ENCODE measurements at regions not wholly inside any gene's neighbourhood (a gene's known extent, or its start where the extent isn't known, plus 50 kb on each side); places are given as distances from the start of the nearest gene placed in this dataset.

GRCh38 chr3:159127021-159127392 is 325.2 kb downstream of the MFSD1 start:
- DNase-seq (ENCODE audit: low read depth, low spot score) = no peak

- no peak for DNase-seq (ENCODE audit: low read depth, low spot score)
Observed at GRCh38 chr3:159128628-159129027, 326.8 kb downstream of the MFSD1 start.

DNA sequence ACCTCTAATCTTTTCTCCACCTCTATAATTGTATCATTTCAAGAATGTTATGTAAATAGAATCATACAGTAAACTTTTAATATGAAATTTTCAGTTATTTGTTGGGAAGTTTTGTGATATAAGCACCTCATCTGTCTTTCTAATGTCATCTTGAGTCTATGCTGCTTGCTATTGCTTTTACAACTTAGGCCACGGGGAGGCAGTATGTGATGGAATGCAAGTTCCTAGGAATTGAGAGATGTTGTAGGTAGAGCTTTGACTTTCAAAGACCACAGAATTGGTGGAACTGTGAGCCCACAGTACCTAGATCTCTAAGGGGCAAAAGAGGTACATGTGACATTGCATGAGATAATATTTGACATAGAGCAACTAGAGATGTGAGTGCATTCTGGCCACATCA is 328.3 kb downstream of the MFSD1 start:
- no peak for DNase-seq (ENCODE audit: low read depth, low spot score)

GRCh38 chr3:159131376-159131775 is 329.5 kb downstream of the MFSD1 start:
- no peak for DNase-seq (ENCODE audit: low read depth, low spot score)

DNA sequence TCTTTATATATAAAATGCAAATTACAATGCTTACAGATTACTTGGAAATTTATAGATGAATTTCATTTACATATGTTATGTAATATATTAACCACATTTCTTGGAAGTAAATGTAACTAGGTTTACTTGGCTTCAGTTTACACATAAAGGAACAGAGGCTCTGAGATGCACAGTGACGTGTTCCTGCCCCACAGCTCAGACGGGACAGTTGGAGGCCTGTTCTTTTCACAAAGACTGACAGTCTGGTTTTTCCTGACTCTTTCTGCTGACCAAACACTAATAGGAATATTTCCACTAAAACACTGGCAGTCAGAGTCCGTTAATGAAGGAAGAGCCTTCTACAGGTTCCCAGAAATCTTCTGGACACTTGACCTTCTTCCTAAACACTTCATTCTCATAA is 336.1 kb downstream of the MFSD1 start:
- DNase-seq (ENCODE audit: low read depth, low spot score) = no peak

GRCh38 chr3:159139326-159139725 is 337.5 kb downstream of the MFSD1 start:
- no peak for DNase-seq (ENCODE audit: low read depth, low spot score)

DNA sequence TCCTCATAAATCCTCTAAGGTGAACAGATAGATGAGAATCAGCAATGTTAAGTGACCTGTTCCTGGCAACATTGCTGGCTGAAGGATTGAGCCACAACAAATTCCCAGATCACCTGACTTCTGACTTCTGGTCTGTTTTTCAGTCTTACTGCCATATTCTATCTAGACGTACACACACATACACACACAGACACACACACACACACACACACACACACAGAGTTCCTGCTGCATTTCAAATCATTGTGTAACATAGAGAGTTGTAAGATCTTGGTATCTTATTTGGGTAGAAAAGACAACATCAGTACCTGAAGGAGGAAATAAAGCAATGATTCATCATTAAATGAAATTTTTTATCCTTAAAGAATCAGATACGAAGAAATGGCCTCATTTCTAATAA is 342.6 kb downstream of the MFSD1 start:
- no peak for DNase-seq (ENCODE audit: low read depth, low spot score)

- no peak for DNase-seq (ENCODE audit: low read depth, low spot score)
Observed at GRCh38 chr3:159144891-159145290, 343.0 kb downstream of the MFSD1 start.

GRCh38 chr3:159146392-159146791 is 344.5 kb downstream of the MFSD1 start:
- DNase-seq (ENCODE audit: low read depth, low spot score) = no peak

DNA sequence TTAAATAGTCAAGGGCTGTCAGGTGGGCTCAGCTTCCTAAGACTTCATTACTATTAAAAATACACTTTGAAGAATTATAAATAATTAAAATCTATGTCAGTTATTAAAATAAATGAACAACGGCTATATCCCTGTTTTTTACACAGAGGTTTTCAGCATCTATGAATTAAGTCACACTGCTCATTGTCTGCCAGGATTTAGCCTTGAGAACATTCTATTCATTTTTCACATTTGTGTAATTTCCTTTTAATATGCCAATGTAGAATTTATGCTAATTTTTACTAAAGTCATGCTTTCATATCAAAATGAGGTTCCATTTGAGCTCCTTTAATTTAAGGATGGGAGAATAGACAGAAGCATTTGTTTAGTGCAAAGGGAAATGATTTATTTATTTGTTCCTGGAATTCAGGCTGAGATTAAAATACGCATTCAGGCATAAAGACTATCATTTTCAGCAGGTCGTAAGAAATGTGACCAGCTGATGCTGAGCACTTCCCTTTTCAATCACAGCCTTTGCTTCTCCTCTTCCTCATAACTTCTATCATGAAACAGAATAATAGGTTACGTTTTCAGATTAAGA is 345.1 kb downstream of the MFSD1 start:
- DNase-seq (ENCODE audit: low read depth, low spot score) = no peak

DNA sequence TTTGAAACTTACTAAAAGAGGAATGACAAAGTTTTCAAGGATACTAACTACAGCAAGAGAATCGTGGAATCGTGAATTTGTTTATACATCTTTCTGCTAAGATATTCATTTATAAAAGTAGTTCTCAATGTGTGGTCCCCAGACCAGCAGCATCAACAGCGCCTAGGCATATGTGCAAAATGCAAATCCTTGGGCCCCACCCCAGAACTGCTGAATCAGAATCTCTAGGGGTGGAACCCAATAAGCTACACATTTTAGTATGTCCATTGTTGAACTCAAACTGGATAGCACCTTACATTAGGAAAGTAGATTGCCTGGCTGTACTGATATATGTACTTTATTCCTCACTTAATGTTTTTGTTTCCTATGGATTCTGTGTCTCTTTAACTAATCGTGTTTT is 346.0 kb downstream of the MFSD1 start:
- no peak for DNase-seq (ENCODE audit: low read depth, low spot score)

GRCh38 chr3:159148466-159148865 is 346.6 kb downstream of the MFSD1 start:
- no peak for DNase-seq (ENCODE audit: low read depth, low spot score)

- DNase-seq (ENCODE audit: low read depth, low spot score) = no peak
Observed at GRCh38 chr3:159149131-159149530, 347.3 kb downstream of the MFSD1 start.

DNA sequence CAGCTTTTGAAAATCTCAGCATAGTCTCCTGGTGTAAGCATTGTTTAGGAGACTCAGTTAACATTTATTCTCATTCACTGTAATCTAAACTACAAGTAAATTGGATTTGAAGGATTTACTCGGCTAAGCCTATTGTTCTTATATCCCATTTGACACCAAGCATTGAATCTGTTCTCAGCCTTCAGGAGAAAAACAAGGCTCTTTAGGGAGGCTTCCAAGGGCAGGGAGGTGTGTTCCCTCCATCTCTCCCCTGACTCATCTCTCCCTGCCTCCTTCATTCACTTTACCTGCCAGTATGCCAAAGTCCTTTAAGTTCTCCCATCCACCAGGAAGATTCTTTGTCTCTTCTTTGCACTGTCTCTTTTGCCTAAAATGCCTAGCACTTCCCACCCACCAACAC is 347.8 kb downstream of the MFSD1 start:
- no peak for DNase-seq (ENCODE audit: low read depth, low spot score)

DNA sequence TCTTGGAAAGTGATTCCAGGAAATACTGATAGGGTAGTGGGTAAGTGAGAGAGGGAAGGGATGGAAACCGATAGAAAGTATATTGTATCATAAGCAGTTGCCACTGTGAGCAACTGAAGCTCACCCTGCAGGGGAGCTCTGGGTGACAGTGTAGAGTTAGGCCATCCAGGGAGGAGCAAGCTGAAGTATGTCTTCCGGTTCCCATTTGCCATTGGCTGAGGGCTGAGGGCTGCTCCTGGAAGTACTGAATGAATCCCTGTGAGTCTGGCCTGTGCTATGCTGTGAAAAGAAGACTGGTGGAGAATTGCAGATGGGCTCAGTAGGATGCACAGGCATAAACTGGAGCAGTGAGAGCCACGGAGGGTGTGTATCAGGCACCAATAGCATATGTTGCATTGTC is 348.3 kb downstream of the MFSD1 start:
- DNase-seq (ENCODE audit: low read depth, low spot score) = no peak

- DNase-seq (ENCODE audit: low read depth, low spot score) = no peak
Observed at GRCh38 chr3:159151130-159151529, 349.3 kb downstream of the MFSD1 start.

DNA sequence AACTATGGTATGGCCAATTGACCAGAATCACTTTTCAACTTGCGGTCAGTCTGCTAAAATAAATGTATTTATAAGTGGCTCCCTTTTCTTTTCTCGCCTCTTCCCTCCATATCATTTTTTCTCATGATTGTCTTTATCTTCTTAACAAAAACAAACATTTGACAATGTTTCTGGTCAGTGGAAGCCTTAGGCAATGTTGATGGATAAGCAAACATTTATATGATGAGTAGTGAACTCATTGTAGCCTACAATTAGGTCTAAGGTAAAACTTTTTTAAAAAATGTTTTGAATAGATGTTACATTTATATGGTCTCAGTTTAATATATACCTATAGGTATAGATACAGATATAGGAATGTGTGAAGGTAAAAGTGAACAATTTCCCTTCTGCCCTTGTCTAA is 355.4 kb downstream of the MFSD1 start:
- DNase-seq (ENCODE audit: low read depth, low spot score) = no peak

- DNase-seq (ENCODE audit: low read depth, low spot score) = no peak
Observed at GRCh38 chr3:159158213-159158612, 356.4 kb downstream of the MFSD1 start.

- DNase-seq (ENCODE audit: low read depth, low spot score) = no peak
Observed at GRCh38 chr3:159158801-159159200, 356.9 kb downstream of the MFSD1 start.

- DNase-seq (ENCODE audit: low read depth, low spot score) = no peak
Observed at GRCh38 chr3:159159546-159159945, 357.7 kb downstream of the MFSD1 start.

DNA sequence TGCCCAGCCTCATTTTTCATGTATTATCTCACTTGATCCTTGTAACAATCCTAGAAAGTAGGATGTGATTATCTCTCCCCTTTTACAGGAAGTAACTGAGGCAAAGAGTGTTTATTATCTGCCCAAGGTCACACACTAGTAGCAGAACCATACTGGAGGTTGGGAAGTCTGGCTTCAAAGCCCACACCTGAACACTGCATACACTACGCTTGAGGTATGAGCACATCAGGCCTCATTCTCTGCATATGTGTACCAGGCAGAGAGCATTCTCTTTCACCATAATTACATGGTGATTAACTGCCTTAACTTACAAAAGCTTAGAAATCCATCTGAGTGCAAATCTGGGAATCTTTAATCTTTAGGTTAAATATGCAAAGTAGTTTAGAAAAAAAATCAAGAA is 361.8 kb downstream of the MFSD1 start:
- no peak for DNase-seq (ENCODE audit: low read depth, low spot score)

DNA sequence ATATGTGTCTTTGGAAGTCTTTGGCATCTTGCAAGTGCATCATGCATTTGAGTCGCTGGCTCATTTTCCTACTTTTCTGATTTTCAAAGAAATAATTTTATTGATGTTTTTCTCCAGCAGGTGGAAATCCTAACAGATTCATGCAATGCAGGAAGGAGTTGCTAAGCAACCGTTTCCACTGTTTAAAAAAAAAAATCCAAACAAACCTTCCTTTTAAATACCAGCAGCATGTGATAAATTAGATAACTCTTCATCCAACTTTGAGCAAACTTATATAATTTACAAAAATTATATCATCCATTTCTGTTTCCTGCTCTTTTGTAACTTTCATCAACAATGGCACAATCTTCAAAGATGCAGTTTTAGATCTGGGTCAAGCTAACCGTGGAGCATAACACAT is 364.1 kb downstream of the MFSD1 start:
- no peak for DNase-seq (ENCODE audit: low read depth, low spot score)

DNA sequence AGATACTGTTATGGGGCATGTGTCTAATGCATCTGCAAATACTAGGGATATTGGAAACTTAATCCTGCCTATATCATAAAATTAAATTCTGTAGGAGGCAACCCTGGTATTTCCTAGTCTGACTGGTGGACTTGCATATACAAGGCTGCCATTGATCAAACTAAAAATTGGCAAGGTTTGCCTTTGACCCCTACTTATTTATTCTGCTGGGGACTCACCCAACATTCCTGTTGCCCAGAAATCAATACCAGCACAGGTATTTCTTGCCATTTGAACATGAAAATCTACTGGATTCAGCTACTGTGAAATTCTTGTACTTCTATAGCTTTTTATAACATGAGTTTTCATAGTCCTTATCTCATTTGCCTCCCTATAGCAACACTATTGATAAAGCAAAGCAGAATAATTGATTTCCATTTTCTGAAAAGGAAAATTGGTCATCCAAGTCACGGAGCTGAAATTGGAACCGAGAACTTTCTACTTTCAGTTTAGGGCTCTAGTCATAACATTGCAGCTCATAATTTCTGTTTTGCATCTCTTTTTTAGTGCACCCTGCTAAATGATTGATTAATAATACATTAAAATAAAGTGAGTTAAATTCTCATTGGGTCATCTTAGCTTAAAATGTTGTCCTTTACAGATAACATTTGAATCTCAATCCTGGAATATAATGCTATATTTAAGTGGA is 365.2 kb downstream of the MFSD1 start:
- no peak for DNase-seq (ENCODE audit: low read depth, low spot score)

DNA sequence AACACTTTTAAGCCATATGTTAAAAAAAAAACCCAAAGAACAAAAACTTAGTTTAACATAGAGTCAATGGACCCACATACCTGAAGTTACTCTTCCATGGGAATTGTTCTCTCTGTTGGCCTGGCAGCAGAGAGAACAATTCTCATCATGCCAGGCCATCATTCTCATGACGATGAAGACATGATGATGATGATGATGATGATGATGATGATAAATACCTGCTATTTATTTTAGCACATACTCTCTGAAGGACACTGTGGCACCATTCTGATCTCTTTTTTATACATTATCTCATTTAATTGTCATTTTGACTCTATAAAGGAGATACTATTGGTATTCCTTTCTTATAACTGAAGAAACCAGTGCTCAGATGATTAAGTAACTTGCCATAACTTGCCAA is 366.9 kb downstream of the MFSD1 start:
- no peak for DNase-seq (ENCODE audit: low read depth, low spot score)
